ENCODE measurements at regions not wholly inside any gene's neighbourhood (a gene's known extent, or its start where the extent isn't known, plus 50 kb on each side); places are given as distances from the start of the nearest gene placed in this dataset.

DNA sequence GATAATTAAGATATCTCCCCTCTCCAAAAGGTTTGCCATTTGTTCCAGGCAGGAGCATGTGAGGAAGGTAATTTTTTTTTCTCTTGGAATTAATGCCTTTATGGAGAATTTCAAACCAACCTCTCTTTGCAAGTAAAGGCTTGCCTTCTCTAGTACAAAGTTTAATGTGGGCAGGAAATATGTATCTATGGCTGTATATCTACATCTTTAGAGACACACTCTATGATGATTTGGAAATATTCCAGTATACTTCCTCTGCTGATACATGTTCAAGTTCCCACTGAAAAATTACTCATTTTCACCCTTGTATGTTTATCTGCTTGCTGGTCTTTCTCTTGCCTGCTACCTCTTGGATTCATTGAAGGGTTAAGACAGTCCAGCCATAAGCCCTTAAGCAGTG lies 83.5 kb upstream of the SEMA6A start:
- H3K27ac Mint-ChIP-seq = no peak overlapping the region
- DNase-seq = no peak
- H3K9me3 Mint-ChIP-seq = peaks cover 35% of the 10 kb centered on the region
- no peaks in the 10 kb centered on the region; the same call in 1 of the 2 replicates for H3K27me3 Mint-ChIP-seq (ENCODE audit: insufficient read depth)
- TF ChIP-seq CTCF (IDR thresholded peaks at IDR 0.05) = no peak
- H3K4me3 Mint-ChIP-seq = no peak overlapping the region
- no peaks in the 10 kb centered on the region for H3K4me1 Mint-ChIP-seq (ENCODE audit: low read depth)
- no peaks in the 10 kb centered on the region for H3K36me3 Mint-ChIP-seq (ENCODE audit: low read depth)

DNA sequence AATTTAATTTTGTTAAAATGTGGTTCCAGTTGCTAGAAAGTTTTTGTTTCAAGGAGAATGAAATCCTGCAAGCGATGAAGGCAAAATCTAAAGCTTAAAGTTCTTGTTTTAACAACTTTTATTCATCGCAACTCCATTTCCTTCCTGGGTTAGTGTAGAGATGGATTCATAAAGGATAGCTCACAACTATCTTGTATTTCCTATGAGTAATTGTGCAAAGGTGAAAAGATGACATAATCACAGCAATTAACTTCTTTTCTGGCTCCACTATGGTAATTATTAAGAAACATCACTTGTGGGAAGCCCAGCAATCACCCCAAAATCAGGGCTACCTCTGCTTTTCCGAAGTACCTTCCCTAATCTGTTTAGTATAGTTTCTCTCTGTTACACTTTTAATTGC lies 80.8 kb upstream of the SEMA6A start:
- no peak overlapping the region for H3K27ac Mint-ChIP-seq
- H3K36me3 Mint-ChIP-seq (ENCODE audit: low read depth) = no peaks in the 10 kb centered on the region
- H3K4me1 Mint-ChIP-seq (ENCODE audit: low read depth) = no peaks in the 10 kb centered on the region
- H3K4me3 Mint-ChIP-seq = no peak overlapping the region
- H3K27me3 Mint-ChIP-seq (ENCODE audit: insufficient read depth) = peaks cover 2% of the 10 kb centered on the region; the same call in 1 of the 2 replicates
- DNase-seq = no peak
- TF ChIP-seq CTCF (IDR thresholded peaks at IDR 0.05) = no peak
- H3K9me3 Mint-ChIP-seq = peaks cover 17% of the 10 kb centered on the region

DNA sequence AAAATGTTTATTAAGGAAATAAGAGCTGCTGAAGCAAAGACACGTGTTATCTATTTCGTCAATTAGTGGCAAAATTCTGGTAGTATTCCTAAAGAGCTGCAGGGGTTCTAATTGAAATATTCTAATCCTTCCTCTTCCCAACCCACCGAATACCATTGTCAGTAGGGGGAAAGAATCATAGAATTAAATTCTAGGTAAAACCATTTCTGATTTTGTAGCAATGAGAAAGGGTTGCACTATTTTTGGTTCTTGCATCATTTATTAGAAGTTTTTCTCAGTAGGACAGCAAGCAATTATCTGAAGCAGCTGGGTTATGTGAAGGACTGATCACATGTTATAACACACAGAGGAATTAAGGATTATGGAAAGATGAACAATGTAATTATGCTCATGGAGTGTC lies 80.3 kb upstream of the SEMA6A start:
- Mint-ChIP-seq H3K27ac (no peak overlapping the region), H3K9me3 (peaks cover 17% of the 10 kb centered on the region), H3K4me1 (ENCODE audit: low read depth) (no peaks in the 10 kb centered on the region), H3K27me3 (ENCODE audit: insufficient read depth) (peaks cover 2% of the 10 kb centered on the region; the same call in 1 of the 2 replicates), H3K36me3 (ENCODE audit: low read depth) (no peaks in the 10 kb centered on the region), H3K4me3 (no peak overlapping the region)
- no peak for TF ChIP-seq CTCF (IDR thresholded peaks at IDR 0.05)
- no peak for DNase-seq

- Mint-ChIP-seq H3K4me1 (ENCODE audit: low read depth) (no peaks in the 10 kb centered on the region), H3K36me3 (ENCODE audit: low read depth) (no peaks in the 10 kb centered on the region), H3K4me3 (no peak overlapping the region), H3K27ac (no peak overlapping the region), H3K9me3 (peaks cover 19% of the 10 kb centered on the region), H3K27me3 (ENCODE audit: insufficient read depth) (peaks cover 2% of the 10 kb centered on the region; the same call in 1 of the 2 replicates)
- DNase-seq = no peak
- no peak for TF ChIP-seq CTCF (IDR thresholded peaks at IDR 0.05)
These were observed 78.3 kb upstream of the SEMA6A start for GRCh38 chr5:116652903-116653302.

- Mint-ChIP-seq H3K27ac (no peak overlapping the region), H3K4me3 (no peak overlapping the region), H3K4me1 (ENCODE audit: low read depth) (no peaks in the 10 kb centered on the region), H3K36me3 (ENCODE audit: low read depth) (no peaks in the 10 kb centered on the region), H3K9me3 (peaks cover 21% of the 10 kb centered on the region), H3K27me3 (ENCODE audit: insufficient read depth) (peaks cover 2% of the 10 kb centered on the region; the same call in 1 of the 2 replicates)
- TF ChIP-seq CTCF (IDR thresholded peaks at IDR 0.05) = no peak
- DNase-seq = no peak
These were observed 77.6 kb upstream of the SEMA6A start for GRCh38 chr5:116652196-116652729.

DNA sequence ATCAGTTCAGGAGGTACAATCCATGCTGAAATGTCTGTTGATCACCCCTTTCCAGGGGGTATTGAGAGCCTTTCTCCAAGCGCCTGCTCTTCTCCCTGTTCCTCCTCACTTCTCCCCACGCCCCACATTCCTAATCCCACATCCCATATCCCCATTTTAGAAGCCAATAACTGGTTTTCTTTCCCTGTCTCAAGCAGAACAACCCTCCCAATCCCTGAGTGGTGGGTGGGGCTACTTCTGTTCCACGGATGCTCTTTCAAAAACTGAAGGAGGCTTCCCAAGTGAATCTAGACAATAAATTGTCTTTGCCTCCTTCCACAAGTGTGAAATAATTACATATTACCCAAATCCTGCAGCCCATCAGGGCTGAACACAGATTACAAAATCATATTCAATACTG lies 77.0 kb upstream of the SEMA6A start:
- Mint-ChIP-seq H3K4me3 (no peak overlapping the region), H3K27me3 (ENCODE audit: insufficient read depth) (peaks cover 2% of the 10 kb centered on the region; the same call in 1 of the 2 replicates), H3K27ac (no peak overlapping the region), H3K9me3 (peaks cover 16% of the 10 kb centered on the region), H3K36me3 (ENCODE audit: low read depth) (no peaks in the 10 kb centered on the region), H3K4me1 (ENCODE audit: low read depth) (no peaks in the 10 kb centered on the region)
- TF ChIP-seq CTCF (IDR thresholded peaks at IDR 0.05) = no peak
- no peak for DNase-seq

Data from HFFc6 (cell line).